ENCODE measurements at regions not wholly inside any gene's neighbourhood (a gene's known extent, or its start where the extent isn't known, plus 50 kb on each side); places are given as distances from the start of the nearest gene placed in this dataset.

DNA sequence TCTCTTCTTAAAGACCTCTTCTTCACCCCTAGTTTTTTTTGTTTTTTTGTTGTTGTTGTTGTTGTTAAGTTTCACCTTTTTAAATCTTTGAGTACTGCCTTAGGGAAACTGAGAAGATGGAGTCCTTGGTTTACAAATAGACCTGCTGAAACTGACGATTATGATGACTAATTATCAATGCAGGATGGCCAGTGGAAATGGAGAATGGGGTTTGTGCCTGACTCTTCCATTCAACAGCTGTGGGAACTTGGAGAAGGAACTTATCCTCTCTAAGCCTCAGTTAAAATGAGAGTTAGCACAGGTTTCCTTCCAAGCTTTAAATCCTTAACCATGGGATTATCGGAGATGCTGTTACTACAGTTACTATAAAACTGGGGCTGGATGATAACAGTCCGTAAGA, 66.7 kb upstream of the PNMA1 start:
- DNase-seq: no peak

DNA sequence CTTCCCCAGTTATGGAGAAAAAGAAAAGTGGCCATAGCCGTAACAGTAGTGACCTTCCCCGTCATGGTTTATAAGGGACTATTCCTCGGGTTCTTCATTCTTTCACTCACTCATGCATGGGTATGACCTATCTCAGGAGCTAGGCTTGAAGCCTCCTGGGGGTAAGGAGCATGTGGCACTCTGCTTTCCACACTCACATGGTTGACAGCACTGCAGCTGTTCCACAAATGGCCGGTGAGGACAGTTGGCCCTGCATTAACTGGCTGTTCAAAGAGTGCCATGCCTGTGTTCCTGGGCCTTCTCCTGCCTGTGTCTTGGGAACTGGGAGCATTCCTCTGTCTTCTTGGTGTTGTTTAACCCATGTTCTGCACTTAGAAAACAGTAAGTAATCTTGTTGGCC, 66.2 kb upstream of the PNMA1 start:
- no peak for DNase-seq

DNA sequence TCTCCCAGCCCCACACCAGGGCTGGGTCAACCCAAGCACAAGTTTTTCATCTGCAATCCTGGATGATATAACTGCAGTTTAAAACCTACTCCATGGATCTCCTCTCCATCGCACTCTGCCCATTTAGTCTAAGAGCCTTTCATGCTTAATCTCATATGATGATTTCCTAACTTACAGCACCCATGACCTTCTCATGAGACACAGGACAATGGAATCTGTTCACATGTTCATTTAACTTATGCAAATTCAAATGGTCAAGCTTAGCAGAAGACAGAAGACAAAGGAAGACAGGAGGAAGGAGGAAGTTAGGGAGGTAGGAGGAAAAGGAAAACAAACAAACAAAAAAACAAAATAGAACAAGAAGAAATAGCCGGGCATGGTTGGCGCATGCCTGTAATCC, 64.6 kb upstream of the PNMA1 start:
- DNase-seq: no peak

DNA sequence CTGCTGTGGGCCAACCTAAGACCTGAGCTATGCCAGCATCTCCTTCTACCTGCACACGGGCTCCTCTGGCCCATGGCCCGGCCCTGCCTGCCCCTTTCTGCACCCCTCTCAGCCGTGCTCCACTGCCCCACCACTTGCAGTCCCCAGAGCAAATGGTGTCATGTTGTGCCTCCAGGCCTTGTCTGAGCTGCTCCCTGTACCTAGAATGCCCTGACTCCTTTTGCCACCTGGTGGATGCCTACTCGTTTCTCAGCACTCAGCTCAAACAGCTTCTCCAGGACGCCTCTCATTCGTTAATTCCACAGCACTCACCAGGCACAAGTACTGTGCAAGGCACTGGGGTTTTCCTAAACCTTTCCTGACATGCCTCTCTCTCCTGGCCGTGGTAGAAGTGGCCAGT, 63.2 kb upstream of the PNMA1 start:
- DNase-seq: no peak

DNA sequence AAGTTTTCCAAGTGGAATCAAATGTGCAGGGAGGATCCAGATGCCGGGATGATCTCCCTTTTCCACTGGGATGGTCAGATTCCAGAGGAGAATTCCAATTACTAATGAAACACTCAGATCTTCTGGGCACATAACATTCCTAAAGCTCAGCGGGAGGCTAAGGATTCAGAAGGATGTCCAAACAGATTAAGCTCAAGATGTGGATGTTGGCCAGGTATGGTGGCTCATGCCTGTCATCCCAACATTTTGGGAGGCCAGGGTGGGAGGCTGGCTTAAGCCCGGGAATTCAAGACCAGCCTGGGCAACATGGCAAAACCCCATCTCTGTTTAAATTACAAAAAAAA, 62.0 kb upstream of the PNMA1 start:
- no peak for DNase-seq

DNA sequence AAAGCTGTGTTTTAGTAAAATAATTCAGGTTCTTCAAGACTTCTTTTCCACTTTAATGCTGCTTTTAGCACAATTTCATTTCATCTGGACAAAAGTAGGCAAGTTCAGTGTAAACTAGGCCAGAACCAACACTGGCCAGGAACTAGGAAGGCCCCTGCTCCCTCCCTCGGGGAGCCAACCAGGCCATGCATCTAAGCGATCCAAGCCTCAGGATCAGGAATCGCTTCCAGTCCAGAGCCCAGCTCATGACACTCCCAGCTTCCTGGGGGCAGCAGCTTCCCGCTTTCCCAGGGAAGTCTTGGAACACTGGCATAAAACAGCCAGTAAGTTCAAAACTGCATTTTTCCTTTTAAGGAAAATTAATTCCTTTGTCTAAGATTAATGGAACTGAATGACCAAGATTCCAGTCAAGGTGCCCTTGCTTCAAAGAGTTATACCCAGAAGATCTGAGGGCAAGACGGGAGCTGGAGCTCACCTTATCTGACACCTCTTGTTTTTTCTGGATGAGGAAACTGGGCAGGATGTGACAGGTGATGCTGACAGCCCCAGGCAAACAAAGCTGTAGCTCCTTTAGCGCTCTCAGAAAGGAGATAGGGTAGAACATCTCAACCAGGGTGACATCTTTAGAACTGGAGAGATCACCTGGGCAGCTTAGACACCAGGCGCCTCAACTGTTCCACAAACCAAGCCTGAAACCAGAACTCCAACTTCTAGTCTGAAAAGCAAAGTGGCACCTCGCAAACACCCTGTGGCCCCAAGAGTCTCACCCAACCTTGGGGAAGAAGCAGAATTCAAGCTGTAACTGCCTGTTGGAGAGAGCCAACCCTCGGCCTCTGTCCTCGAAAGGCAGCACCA, 61.4 kb upstream of the PNMA1 start:
- no peak for DNase-seq

DNA sequence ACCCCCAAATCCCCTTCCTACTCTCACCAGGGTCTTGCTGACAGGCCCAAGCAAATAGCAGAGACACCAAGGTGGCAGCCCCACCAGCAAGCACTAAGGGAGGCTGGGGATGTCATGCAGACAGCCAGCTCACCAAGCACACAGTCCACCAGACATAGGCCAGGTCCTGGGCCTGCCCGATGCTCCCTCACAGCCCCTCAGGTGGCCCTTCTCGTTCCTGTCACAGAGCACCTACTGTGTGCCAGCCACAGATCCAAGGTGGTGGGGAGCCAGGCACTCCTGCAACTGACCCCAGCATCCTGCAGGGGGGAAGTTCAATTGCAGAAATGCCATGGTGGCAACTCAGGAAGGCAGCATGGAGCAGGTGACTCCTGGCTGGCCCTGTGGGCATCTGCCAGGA, 60.5 kb upstream of the PNMA1 start:
- no peak for DNase-seq

DNA sequence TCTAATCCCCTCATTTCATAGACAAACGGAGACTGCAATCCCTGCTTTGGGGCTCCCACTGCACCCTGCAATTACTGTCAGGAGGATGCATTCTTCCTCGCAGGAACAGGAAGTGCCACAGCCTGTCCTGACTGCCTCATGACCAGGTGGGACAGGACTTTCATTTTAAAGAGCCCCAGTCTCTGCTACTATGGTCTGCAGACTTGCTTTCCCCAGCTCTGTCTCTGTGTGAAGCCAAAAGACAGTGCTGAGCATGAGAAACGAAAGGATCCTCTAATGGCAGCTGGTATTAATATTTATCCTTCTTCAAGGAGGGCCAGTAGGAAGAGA, 60.0 kb upstream of the PNMA1 start:
- no peak for DNase-seq

DNA sequence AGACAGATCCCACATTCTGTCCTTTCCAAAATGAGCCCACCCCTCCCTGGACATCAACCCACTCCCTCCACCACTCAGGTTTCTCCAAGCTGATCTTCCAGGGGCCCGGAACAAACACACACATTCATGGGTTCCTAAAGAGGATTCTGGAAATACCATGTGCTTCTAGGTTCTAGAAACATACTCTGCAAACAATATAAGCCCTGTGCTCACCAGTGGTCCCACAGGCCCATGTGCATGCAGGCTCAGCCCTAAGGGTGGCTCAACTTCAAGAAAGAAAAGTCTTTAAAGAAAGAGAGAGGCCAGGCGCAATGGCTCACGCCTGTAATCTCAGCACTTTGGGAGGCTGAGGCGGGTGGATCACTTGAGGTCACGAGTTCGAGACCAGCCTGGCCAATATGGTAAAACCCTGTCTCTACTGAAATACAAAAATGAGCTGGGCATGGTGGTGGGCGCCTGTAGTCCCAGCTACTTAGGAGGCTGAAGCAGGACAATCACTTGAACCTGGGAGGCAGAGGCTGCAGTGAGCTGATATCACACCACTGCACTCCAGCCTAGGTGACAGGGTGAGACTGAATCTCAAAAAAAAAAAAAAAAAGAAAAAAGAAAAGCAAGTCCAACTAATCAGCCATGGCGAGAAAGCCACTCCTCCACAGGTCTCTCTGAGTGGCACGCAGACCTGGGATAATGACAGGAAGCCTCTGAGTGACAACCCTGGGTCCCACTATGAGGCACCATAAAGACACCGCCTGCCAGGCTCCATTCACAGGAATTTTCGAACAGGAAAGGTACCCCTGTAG, 59.5 kb upstream of the PNMA1 start:
- no peak for DNase-seq

DNA sequence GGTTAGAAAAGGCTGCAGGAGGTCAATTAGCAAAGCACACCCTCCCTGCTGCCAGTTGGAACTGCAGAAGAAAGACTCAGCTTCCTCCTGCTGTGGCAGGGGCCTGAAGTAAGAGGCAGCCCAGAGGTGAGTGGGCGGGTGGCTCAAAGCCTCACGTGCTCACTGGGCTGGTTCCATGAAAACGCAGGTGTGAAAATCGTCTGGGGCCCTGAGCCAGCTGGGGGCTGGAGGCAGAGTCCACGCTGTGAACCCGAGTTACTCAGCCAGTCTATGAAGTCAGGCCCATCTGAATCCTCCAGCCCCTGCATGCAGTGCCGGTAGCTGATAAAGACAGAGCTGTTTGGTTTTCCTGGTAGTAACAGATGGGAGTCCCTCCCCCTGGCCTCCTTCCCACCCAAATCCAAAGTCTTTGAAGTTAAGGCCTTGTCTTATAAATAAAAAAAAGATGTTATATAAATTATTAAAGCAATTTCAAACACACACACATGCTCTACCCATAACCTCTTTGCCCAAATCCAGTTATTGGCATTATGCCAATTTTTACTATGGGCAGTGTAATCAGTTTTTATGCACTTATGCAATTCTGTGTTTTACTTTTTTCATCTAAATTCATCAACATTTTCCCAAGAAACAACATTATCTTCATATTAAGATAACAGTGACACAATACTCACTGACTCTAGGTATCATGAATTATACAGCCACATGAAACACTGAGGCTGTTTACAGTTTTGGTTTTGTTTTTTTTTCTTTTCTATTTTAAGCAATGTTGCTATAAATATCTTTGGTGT, 57.9 kb upstream of the PNMA1 start:
- DNase-seq: no peak

DNA sequence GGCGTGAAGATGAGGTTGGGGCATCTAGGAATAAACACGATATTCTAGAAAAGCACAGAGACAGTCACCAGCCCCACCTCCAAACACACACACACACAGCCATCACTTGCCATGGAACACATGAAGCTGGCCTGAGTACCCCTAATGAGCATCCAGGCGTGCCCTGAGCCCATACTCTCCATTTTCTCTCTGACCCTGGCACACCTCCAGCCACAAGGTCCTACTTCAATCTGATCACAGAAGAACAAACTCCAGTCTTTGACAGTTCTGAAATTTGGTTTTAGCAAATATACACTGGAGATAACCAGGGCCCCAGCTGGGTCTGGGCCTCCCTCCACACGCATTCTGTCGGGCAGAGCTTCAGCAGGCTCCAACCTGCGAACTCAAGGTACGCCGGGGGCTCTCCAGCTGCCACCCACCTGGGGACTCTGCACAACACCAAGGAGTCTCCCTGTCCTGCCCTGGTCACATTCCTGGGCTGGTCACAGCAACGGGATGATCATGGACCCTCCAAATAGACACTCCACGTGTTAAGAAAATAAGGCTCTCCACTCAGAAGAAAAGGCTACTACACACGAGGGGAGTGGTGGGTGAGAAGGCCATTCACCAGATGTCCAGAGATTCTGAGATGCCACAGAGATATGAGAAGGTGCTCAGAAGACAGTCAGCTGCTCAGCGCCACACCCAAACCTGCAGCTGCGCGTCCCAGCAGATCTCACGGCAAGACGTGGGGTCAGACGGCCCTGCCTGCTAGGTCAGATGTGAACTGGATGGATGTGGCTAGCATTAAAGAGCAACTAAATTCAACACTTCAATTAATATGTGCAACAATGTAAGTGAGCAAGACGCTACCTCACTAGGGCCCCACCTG, 57.0 kb upstream of the PNMA1 start:
- no peak for DNase-seq

DNA sequence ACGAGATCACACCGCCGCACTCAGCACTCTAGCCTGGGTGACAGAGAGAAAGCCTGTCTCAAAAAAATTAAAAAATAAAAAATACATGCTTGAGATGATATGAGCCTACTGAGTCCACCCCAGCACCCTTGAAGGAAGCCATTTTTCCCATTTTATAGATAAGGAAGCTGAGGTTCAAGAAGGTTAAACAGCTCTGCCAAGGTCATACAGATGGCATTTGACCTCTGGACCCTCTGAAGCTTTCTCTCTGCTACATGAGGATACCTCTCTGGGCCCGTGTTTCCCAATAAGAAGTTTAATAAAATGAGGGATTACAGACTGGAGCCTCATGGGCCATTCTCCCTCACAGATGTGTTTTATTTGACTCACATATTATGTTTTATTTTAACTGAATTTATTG, 53.9 kb upstream of the PNMA1 start:
- DNase-seq: no peak

DNA sequence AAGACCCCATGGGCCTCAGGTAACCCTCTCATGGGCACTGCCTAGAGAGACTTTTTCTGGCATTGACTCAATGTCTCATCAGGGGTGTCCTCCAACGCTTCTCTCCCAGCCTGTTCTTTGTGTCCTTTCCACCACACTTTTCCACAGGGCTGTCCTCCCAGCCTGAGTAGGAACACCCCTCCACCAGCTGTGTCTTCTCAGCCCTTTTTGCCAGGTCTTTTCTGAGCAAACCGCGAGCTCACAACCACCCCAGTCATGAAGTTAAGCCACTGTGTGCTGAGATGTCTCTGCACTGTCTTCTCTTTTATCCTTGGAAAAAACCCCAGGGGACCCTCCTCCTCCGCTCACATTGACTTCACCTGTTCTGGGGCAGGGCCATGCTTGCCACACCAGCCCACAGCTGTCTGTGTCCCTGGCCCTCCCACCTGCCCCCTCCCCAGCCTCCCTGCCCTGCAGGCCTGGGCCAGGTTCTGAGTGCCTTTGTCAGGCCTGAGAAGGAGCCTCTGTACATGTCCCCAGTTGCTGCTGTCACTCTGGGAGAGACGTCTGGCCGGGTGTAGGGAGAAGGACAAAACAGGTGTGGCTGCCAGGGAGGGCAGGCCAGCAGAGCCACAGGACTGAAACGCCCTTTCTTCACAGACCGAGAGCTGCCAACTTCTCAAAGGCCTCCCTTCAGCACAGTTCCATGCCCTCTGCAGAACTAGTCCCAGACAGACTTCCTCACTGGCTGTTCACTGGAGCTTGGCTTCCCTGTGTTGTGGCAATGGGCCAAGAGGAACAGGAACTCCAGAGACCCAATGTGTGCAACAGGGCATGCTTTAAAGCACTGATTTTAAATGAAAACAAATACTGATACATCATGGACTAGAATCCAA, 50.5 kb upstream of the PNMA1 start:
- peak; percentile 13 for DNase-seq

All from NCI-H2029 treated with DMSO at 0.1 percent for 48 hours (cell line).